ENCODE measurements at regions not wholly inside any gene's neighbourhood (a gene's known extent, or its start where the extent isn't known, plus 50 kb on each side); places are given as distances from the start of the nearest gene placed in this dataset.

DNA sequence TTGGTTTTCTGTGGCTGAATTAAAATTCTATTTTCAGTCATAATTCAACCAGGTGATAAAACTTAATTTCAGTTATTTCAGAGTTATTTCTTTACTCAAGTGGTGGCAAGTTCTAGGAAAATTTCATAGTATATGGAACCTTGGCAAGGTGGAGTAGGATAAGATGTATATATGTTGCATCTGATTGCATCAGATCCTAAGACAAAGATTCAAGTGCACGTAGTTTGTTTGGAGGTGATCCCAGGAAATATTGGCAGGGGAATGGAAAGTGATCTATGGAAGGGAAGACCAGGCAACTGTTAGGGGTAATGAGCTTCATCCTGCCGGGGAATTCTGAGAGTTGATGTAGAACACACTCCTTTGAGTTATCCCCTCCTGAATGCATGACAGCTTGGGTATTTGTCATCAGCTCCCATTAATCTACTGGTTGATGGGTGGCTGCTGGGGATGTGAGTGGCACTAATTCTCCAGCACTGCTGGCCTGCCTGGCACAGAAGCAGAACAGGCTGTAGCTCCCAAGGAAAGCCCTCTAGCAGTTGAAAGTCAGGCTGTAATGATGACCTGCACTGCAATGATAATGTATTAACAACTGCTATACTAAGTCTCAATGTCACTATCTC is 52.2 kb upstream of the TOM1L1 start:
- H4K20me1 ChIP-seq (ENCODE audit: control insufficient read depth, insufficient read depth, low read length, poor library complexity, severe bottlenecking) = no peaks in the 10 kb centered on the region
- WGBS (ENCODE audit: insufficient coverage) = 96% methylated on average over 2 of the region's 2 CpGs
- H3K4me3 Mint-ChIP-seq = no peak overlapping the region
- TF ChIP-seq EZH2 (IDR thresholded peaks at IDR 0.05; ENCODE audit: borderline replicate concordance, insufficient read depth, low read depth, low read length, poor library complexity, severe bottlenecking) = no peak
- TF ChIP-seq, protein P1, sequence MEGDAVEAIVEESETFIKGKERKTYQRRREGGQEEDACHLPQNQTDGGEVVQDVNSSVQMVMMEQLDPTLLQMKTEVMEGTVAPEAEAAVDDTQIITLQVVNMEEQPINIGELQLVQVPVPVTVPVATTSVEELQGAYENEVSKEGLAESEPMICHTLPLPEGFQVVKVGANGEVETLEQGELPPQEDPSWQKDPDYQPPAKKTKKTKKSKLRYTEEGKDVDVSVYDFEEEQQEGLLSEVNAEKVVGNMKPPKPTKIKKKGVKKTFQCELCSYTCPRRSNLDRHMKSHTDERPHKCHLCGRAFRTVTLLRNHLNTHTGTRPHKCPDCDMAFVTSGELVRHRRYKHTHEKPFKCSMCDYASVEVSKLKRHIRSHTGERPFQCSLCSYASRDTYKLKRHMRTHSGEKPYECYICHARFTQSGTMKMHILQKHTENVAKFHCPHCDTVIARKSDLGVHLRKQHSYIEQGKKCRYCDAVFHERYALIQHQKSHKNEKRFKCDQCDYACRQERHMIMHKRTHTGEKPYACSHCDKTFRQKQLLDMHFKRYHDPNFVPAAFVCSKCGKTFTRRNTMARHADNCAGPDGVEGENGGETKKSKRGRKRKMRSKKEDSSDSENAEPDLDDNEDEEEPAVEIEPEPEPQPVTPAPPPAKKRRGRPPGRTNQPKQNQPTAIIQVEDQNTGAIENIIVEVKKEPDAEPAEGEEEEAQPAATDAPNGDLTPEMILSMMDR (IDR thresholded peaks at IDR 0.05) = no peak
- POLR2A ChIA-PET = no interaction called here
- ATAC-seq (ENCODE audit: low read depth) = no peak
- no peaks in the 10 kb centered on the region for H3K4me1 ChIP-seq (ENCODE audit: control insufficient read depth in 2 of 2, insufficient read depth in 2 of 2, low read length in 2 of 2)
- intact Hi-C loops (cut with micrococcal nuclease) = no loop called here
- CTCF ChIA-PET = no interaction called here
- H3K36me3 ChIP-seq (replicated peaks in 1 of 2; ENCODE audit: control extremely low read depth in 1 of 2, control insufficient read depth in 1 of 2, extremely low read depth in 1 of 2, insufficient read depth in 2 of 2, low read length in 1 of 2) = no peaks in the 10 kb centered on the region
- H3K27me3 Mint-ChIP-seq = no peaks in the 10 kb centered on the region
- H3K27ac Mint-ChIP-seq = no peak overlapping the region
- H3K27me3 ChIP-seq (replicated peaks in 1 of 4; ENCODE audit: control extremely low read depth in 1 of 4, control insufficient read depth in 3 of 4, insufficient read depth in 4 of 4, low read length in 3 of 4) = no peaks in the 10 kb centered on the region
- H3K9ac ChIP-seq (ENCODE audit: low read length) = no peak overlapping the region
- H3K79me2 ChIP-seq (ENCODE audit: control insufficient read depth, insufficient read depth, low read length) = no peaks in the 10 kb centered on the region
- H3K4me1 Mint-ChIP-seq = no peaks in the 10 kb centered on the region
- no peak overlapping the region for H3K4me2 ChIP-seq (replicated peaks; ENCODE audit: low read depth, low read length, poor library complexity, severe bottlenecking)
- H3K9me3 ChIP-seq (ENCODE audit: control extremely low read depth in 1 of 3, control insufficient read depth in 2 of 3, insufficient read depth in 1 of 3, low read length in 2 of 3) = no peaks in the 10 kb centered on the region
- no peak overlapping the region for H3K4me3 ChIP-seq (ENCODE audit: control extremely low read depth in 1 of 5, extremely low read depth in 1 of 5, insufficient read depth in 1 of 5, low read depth in 2 of 5, low read length in 4 of 5)
- H2AFZ ChIP-seq (ENCODE audit: insufficient read depth, low read depth, low read length, poor library complexity, severe bottlenecking) = no peak overlapping the region
- no peak for DNase-seq
- no peaks in the 10 kb centered on the region for H3K9me3 Mint-ChIP-seq (ENCODE audit: insufficient read depth)
- H3K27ac ChIP-seq (ENCODE audit: low read length in 2 of 2) = no peak overlapping the region

DNA sequence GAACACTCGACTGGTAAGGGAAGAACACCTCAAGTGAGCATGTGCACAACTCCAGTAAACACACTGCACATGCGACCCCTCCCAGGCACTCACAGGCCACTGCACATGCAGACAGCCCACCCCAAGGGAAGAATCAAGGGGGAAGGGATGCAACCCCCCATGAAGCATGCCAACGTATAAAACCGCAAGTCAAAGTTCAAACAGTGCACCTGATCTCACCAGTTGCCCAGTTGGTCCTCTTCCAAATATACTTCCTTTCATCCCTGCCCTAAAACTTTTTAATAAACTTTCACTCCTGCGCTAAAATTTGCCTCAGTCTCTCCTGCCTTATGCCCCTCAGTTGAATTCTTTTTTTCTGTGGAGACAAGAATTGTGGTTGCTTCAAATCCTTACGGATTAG is 51.0 kb upstream of the TOM1L1 start:
- ATAC-seq (ENCODE audit: low read depth) (no peak), DNase-seq (no peak)
- no peak overlapping the region for H3K9ac ChIP-seq (ENCODE audit: low read length)
- no peaks in the 10 kb centered on the region for H3K4me1 ChIP-seq (ENCODE audit: control insufficient read depth in 2 of 2, insufficient read depth in 2 of 2, low read length in 2 of 2)
- H3K27me3 ChIP-seq (replicated peaks in 1 of 4; ENCODE audit: control extremely low read depth in 1 of 4, control insufficient read depth in 3 of 4, insufficient read depth in 4 of 4, low read length in 3 of 4) = no peaks in the 10 kb centered on the region
- Mint-ChIP-seq H3K4me1 (no peaks in the 10 kb centered on the region), H3K27me3 (no peaks in the 10 kb centered on the region), H3K4me3 (no peak overlapping the region), H3K27ac (no peak overlapping the region), H3K9me3 (ENCODE audit: insufficient read depth) (no peaks in the 10 kb centered on the region)
- POLR2A ChIA-PET = no interaction called here
- H2AFZ ChIP-seq (ENCODE audit: insufficient read depth, low read depth, low read length, poor library complexity, severe bottlenecking) = no peak overlapping the region
- H3K79me2 ChIP-seq (ENCODE audit: control insufficient read depth, insufficient read depth, low read length) = no peaks in the 10 kb centered on the region
- H3K9me3 ChIP-seq (ENCODE audit: control extremely low read depth in 1 of 3, control insufficient read depth in 2 of 3, insufficient read depth in 1 of 3, low read length in 2 of 3) = no peaks in the 10 kb centered on the region
- CTCF ChIA-PET = no interaction called here
- H3K4me3 ChIP-seq (ENCODE audit: control extremely low read depth in 1 of 5, extremely low read depth in 1 of 5, insufficient read depth in 1 of 5, low read depth in 2 of 5, low read length in 4 of 5) = no peak overlapping the region
- H3K36me3 ChIP-seq (replicated peaks in 1 of 2; ENCODE audit: control extremely low read depth in 1 of 2, control insufficient read depth in 1 of 2, extremely low read depth in 1 of 2, insufficient read depth in 2 of 2, low read length in 1 of 2) = no peaks in the 10 kb centered on the region
- H3K27ac ChIP-seq (ENCODE audit: low read length in 2 of 2) = no peak overlapping the region
- H3K4me2 ChIP-seq (replicated peaks; ENCODE audit: low read depth, low read length, poor library complexity, severe bottlenecking) = no peak overlapping the region
- intact Hi-C loops (cut with micrococcal nuclease) = no loop called here
- TF ChIP-seq, protein P1 (IDR thresholded peaks at IDR 0.05) = no peak
- no peak for TF ChIP-seq EZH2 (IDR thresholded peaks at IDR 0.05; ENCODE audit: borderline replicate concordance, insufficient read depth, low read depth, low read length, poor library complexity, severe bottlenecking)
- 81% methylated on average over 4 of the region's 6 CpGs for WGBS (ENCODE audit: insufficient coverage)
- no peaks in the 10 kb centered on the region for H4K20me1 ChIP-seq (ENCODE audit: control insufficient read depth, insufficient read depth, low read length, poor library complexity, severe bottlenecking)
